ENCODE measurements at regions not wholly inside any gene's neighbourhood (a gene's known extent, or its start where the extent isn't known, plus 50 kb on each side); places are given as distances from the start of the nearest gene placed in this dataset.

- H3K27ac ChIP-seq (ENCODE audit: low read length): no peak overlapping the region
- no peak overlapping the region for H3K9ac ChIP-seq (ENCODE audit: low read depth, low read length)
- H3K4me1 ChIP-seq (ENCODE audit: insufficient read depth, low read length): no peaks in the 10 kb centered on the region; the same call in 1 of the 2 replicates
- no peaks in the 10 kb centered on the region for H3K27me3 ChIP-seq (ENCODE audit: insufficient read depth, low read length)
- H3K36me3 ChIP-seq (ENCODE audit: insufficient read depth, low read depth, low read length): no peaks in the 10 kb centered on the region
- no peaks in the 10 kb centered on the region for H3K9me3 ChIP-seq (ENCODE audit: insufficient read depth, low read depth, low read length)
- H3K4me3 ChIP-seq (ENCODE audit: low read length): no peak overlapping the region
Observed at GRCh38 chr11:95506777-95507176, 275.8 kb upstream of the SESN3 start.

- no peaks in the 10 kb centered on the region for H3K27me3 ChIP-seq (ENCODE audit: insufficient read depth, low read length)
- no peak overlapping the region for H3K27ac ChIP-seq (ENCODE audit: low read length)
- no peaks in the 10 kb centered on the region; the same call in 1 of the 2 replicates for H3K4me1 ChIP-seq (ENCODE audit: insufficient read depth, low read length)
- H3K36me3 ChIP-seq (ENCODE audit: insufficient read depth, low read depth, low read length): no peaks in the 10 kb centered on the region
- H3K4me3 ChIP-seq (ENCODE audit: low read length): no peak overlapping the region
- no peaks in the 10 kb centered on the region for H3K9me3 ChIP-seq (ENCODE audit: insufficient read depth, low read depth, low read length)
- no peak overlapping the region for H3K9ac ChIP-seq (ENCODE audit: low read depth, low read length)
Observed at GRCh38 chr11:95505927-95506426, 275.0 kb upstream of the SESN3 start.

DNA sequence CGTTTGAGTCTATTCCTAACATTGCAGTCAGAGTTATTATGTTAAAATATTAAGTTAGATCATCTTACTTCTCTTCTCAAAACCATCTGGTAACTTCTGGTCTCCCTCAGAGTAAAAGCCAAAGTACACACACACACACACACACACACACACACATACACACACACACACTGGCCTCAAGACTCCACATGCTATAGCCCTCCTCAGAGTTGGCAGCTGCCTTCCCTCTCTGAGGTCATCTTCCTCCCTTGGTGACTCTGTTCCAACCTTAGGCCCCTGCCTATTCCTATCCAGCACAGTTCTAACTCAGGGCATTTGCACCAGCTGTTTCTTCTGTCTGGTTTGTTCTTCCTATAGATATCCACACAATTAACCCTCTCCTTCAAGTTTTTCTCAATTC is 272.0 kb upstream of the SESN3 start:
- Histone ChIP-seq H3K4me1 (ENCODE audit: insufficient read depth, low read length) (peaks cover 13% of the 10 kb centered on the region; the same call in 1 of the 2 replicates), H3K4me3 (ENCODE audit: low read length) (no peak overlapping the region), H3K9ac (ENCODE audit: low read depth, low read length) (no peak overlapping the region), H3K9me3 (ENCODE audit: insufficient read depth, low read depth, low read length) (no peaks in the 10 kb centered on the region), H3K27me3 (ENCODE audit: insufficient read depth, low read length) (no peaks in the 10 kb centered on the region), H3K27ac (ENCODE audit: low read length) (no peak overlapping the region), H3K36me3 (ENCODE audit: insufficient read depth, low read depth, low read length) (no peaks in the 10 kb centered on the region)

DNA sequence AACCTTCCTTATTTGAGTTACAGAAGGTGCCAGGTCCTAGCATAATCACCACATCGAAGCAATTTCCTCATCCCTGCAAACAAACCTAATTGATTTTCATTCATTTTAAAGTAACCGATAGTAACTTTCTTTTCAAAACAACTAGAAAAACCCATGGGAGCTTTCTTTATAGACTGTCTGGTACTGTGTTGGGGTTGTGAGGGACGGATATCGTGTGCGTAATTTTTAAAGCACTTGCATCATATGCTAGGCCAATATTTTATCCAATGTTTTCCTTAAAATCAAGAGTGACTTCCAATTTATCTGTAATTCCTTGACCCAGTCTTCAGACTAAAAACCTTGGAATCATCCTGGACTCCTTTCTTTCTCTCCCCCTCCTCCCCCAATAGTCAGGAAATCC is 271.5 kb upstream of the SESN3 start:
- Histone ChIP-seq H3K4me3 (ENCODE audit: low read length) (no peak overlapping the region), H3K27me3 (ENCODE audit: insufficient read depth, low read length) (no peaks in the 10 kb centered on the region), H3K36me3 (ENCODE audit: insufficient read depth, low read depth, low read length) (no peaks in the 10 kb centered on the region), H3K9ac (ENCODE audit: low read depth, low read length) (no peak overlapping the region), H3K4me1 (ENCODE audit: insufficient read depth, low read length) (peaks cover 13% of the 10 kb centered on the region; the same call in 1 of the 2 replicates), H3K9me3 (ENCODE audit: insufficient read depth, low read depth, low read length) (no peaks in the 10 kb centered on the region), H3K27ac (ENCODE audit: low read length) (no peak overlapping the region)

- peaks cover 13% of the 10 kb centered on the region; the same call in 1 of the 2 replicates for H3K4me1 ChIP-seq (ENCODE audit: insufficient read depth, low read length)
- H3K27me3 ChIP-seq (ENCODE audit: insufficient read depth, low read length): no peaks in the 10 kb centered on the region
- no peaks in the 10 kb centered on the region for H3K36me3 ChIP-seq (ENCODE audit: insufficient read depth, low read depth, low read length)
- no peak overlapping the region for H3K9ac ChIP-seq (ENCODE audit: low read depth, low read length)
- H3K9me3 ChIP-seq (ENCODE audit: insufficient read depth, low read depth, low read length): no peaks in the 10 kb centered on the region
- H3K4me3 ChIP-seq (ENCODE audit: low read length): no peak overlapping the region
- H3K27ac ChIP-seq (ENCODE audit: low read length): no peak overlapping the region
Observed at GRCh38 chr11:95501761-95502266, 270.8 kb upstream of the SESN3 start.

DNA sequence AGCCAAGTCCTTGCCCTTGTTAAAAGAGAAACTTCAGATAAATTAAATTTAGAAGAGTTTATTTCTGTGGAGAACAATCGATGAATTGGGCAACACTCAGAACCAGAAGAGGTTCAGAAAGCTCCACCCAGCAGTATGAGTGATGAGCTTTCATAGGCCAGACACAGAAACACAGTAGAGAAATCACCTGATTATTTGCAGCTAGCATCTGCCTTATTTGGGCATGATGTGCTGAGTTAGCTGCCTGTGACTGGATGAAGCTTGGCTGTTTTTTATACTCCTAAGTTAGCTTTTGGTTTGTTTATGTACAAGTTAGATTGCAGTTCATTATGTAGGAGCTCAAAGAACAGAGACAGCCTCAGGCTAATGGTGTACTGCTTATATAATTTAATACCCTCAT is 269.5 kb upstream of the SESN3 start:
- Histone ChIP-seq H3K4me1 (ENCODE audit: insufficient read depth, low read length) (peaks cover 13% of the 10 kb centered on the region; the same call in 1 of the 2 replicates), H3K36me3 (ENCODE audit: insufficient read depth, low read depth, low read length) (no peaks in the 10 kb centered on the region), H3K27me3 (ENCODE audit: insufficient read depth, low read length) (no peaks in the 10 kb centered on the region), H3K9me3 (ENCODE audit: insufficient read depth, low read depth, low read length) (no peaks in the 10 kb centered on the region), H3K4me3 (ENCODE audit: low read length) (no peak overlapping the region), H3K9ac (ENCODE audit: low read depth, low read length) (no peak overlapping the region), H3K27ac (ENCODE audit: low read length) (no peak overlapping the region)

GRCh38 chr11:95499516-95500135 is 268.6 kb upstream of the SESN3 start:
- no peaks in the 10 kb centered on the region for H3K9me3 ChIP-seq (ENCODE audit: insufficient read depth, low read depth, low read length)
- H3K27ac ChIP-seq (ENCODE audit: low read length): no peak overlapping the region

GRCh38 chr11:95498722-95499425 is 267.9 kb upstream of the SESN3 start:
- peaks cover 13% of the 10 kb centered on the region; the same call in 1 of the 2 replicates for H3K4me1 ChIP-seq (ENCODE audit: insufficient read depth, low read length)
- no peaks in the 10 kb centered on the region for H3K36me3 ChIP-seq (ENCODE audit: insufficient read depth, low read depth, low read length)
- H3K27ac ChIP-seq (ENCODE audit: low read length): no peak overlapping the region
- no peaks in the 10 kb centered on the region for H3K27me3 ChIP-seq (ENCODE audit: insufficient read depth, low read length)
- H3K9ac ChIP-seq (ENCODE audit: low read depth, low read length): no peak overlapping the region
- H3K9me3 ChIP-seq (ENCODE audit: insufficient read depth, low read depth, low read length): no peaks in the 10 kb centered on the region
- peak overlapping the region; percentile 19; the same call in 1 of the 2 replicates for H3K4me3 ChIP-seq (ENCODE audit: low read length)

More at GRCh38 chr11:95499516-95500135, 268.6 kb upstream of the SESN3 start:
- Histone ChIP-seq H3K27me3 (ENCODE audit: insufficient read depth, low read length) (no peaks in the 10 kb centered on the region), H3K4me3 (ENCODE audit: low read length) (peak overlapping the region; percentile 19; the same call in 1 of the 2 replicates), H3K4me1 (ENCODE audit: insufficient read depth, low read length) (peaks cover 13% of the 10 kb centered on the region; the same call in 1 of the 2 replicates), H3K36me3 (ENCODE audit: insufficient read depth, low read depth, low read length) (no peaks in the 10 kb centered on the region), H3K9ac (ENCODE audit: low read depth, low read length) (no peak overlapping the region)

- Histone ChIP-seq H3K4me3 (ENCODE audit: low read length) (no peak overlapping the region), H3K27ac (ENCODE audit: low read length) (no peak overlapping the region), H3K27me3 (ENCODE audit: insufficient read depth, low read length) (no peaks in the 10 kb centered on the region), H3K36me3 (ENCODE audit: insufficient read depth, low read depth, low read length) (no peaks in the 10 kb centered on the region), H3K9me3 (ENCODE audit: insufficient read depth, low read depth, low read length) (no peaks in the 10 kb centered on the region), H3K4me1 (ENCODE audit: insufficient read depth, low read length) (peaks cover 13% of the 10 kb centered on the region; the same call in 1 of the 2 replicates), H3K9ac (ENCODE audit: low read depth, low read length) (no peak overlapping the region)
Observed at GRCh38 chr11:95496901-95497300, 265.9 kb upstream of the SESN3 start.

DNA sequence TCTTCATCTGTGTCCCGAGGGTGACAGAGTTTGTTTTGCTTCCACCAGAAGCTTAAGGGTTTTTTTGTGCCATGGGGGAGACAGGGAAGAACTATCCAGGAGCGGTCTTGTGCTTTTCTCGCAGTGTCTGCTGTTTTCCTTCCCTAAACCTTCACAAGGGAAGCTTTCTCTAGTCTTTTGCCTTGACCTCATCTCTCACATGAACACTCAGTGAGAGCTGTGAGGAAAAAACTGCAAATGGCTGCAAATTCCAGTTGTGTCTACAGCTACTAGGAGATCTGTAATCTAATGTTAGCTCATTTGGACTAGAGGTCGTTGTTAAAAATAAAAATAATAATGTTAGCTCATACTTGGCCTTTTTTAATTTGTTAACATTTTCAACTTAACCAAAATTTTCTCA is 264.7 kb upstream of the SESN3 start:
- no peak overlapping the region for H3K27ac ChIP-seq (ENCODE audit: low read length)
- H3K36me3 ChIP-seq (ENCODE audit: insufficient read depth, low read depth, low read length): no peaks in the 10 kb centered on the region
- H3K9ac ChIP-seq (ENCODE audit: low read depth, low read length): no peak overlapping the region
- H3K27me3 ChIP-seq (ENCODE audit: insufficient read depth, low read length): no peaks in the 10 kb centered on the region
- no peak overlapping the region for H3K4me3 ChIP-seq (ENCODE audit: low read length)
- H3K4me1 ChIP-seq (ENCODE audit: insufficient read depth, low read length): peaks cover 13% of the 10 kb centered on the region; the same call in 1 of the 2 replicates
- H3K9me3 ChIP-seq (ENCODE audit: insufficient read depth, low read depth, low read length): no peaks in the 10 kb centered on the region

- Histone ChIP-seq H3K4me3 (ENCODE audit: low read length) (no peak overlapping the region), H3K4me1 (ENCODE audit: insufficient read depth, low read length) (peaks cover 12% of the 10 kb centered on the region; the same call in 1 of the 2 replicates), H3K27me3 (ENCODE audit: insufficient read depth, low read length) (no peaks in the 10 kb centered on the region), H3K9me3 (ENCODE audit: insufficient read depth, low read depth, low read length) (no peaks in the 10 kb centered on the region), H3K36me3 (ENCODE audit: insufficient read depth, low read depth, low read length) (no peaks in the 10 kb centered on the region), H3K27ac (ENCODE audit: low read length) (no peak overlapping the region), H3K9ac (ENCODE audit: low read depth, low read length) (no peak overlapping the region)
Observed at GRCh38 chr11:95494856-95495255, 263.9 kb upstream of the SESN3 start.

All from iPS-20b (cell line).